ENCODE measurements at regions not wholly inside any gene's neighbourhood (a gene's known extent, or its start where the extent isn't known, plus 50 kb on each side); places are given as distances from the start of the nearest gene placed in this dataset.
A peak's percentile ranks its signal among the peaks of the same experiment; 100 is the strongest.
"Not testable (repeated sequence)": the region's sequence is repeated elsewhere in the genome, so short reads cannot be mapped to it uniquely, and the experiment has no call there.

DNA sequence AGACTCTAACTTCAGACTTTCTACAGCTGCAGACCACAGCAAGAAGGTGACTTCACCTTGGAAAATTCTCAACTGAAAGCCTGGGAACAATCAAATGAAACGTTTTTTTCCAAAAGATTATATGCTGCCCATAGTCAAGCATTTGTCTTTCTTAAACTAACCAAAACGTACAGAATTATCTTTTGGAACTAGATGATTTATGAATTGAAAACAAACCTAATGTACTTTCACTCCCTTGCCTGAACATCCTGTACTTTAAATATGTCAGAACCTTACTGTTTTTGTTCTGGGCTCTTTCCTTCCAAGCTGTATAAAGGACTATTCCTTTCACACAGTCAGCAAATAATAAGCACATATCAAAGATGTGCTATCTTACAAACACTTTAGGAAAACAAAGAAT, 62.4 kb upstream of the TNFAIP3 start:
- no peak for DNase-seq (ENCODE audit: low spot score)

DNA sequence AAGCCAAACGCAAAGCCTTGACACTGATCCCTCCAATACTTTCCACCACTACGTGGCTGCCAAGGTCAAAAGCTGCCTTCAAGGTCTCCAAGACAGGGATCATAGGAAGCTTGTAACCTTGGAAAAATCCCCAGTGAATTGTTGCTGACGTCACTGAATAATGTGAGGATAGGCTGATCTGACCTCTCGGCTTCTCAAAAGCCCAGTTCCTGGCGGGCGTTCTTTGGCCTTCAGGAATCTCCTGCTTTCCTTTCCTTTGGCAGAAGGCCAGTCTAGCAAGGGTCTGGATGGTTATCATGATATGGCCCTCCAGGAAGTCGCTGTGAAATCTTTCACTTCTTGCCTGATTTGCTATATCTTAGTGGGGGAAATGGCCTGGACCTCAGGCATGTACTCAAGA, 61.4 kb upstream of the TNFAIP3 start:
- no peak for DNase-seq (ENCODE audit: low spot score)

- no peak for DNase-seq (ENCODE audit: low spot score)
Measured at GRCh38 chr6:137806914-137807682, 60.0 kb upstream of the TNFAIP3 start.

- DNase-seq (ENCODE audit: low spot score), result no peak
Measured at GRCh38 chr6:137808191-137808590, 58.9 kb upstream of the TNFAIP3 start.

GRCh38 chr6:137808836-137809315, 58.2 kb upstream of the TNFAIP3 start:
- DNase-seq (ENCODE audit: low spot score), result no peak

DNA sequence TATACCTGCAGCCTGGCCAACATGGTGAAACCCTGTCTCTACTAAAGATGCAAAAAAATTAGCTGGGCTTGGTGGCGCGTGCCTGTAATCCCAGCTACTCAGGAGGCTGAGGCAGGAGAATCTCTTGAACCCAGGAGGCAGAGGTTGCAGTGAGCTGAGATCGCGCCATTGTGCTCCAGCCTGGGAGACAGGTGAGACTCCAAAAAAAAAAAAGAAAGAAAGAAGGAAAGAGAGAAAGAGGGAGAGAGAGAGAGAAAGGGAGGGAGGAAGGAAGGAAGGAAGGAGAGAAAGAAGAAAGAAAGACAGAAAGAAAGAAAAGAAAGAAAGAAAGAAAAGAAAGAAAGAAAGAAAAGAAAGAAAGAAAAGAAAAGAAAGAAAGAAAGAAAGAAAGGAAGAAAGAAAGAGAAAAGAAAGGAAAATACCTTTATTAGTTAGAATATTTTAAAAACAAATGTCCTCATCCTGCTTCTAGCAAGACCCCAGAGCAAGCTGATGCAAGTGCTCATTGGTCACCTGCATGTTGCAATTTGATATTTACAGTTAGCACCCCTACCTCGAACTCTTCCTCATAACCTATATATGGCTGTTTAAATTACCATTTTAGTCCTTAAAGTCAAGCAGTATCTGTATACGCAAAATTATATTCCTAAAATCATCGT, 57.0 kb upstream of the TNFAIP3 start:
- DNase-seq (ENCODE audit: low spot score), result not testable (repeated sequence)

- no peak for DNase-seq (ENCODE audit: low spot score)
Measured at GRCh38 chr6:137810554-137811120, 56.4 kb upstream of the TNFAIP3 start.

GRCh38 chr6:137811121-137811915, 55.7 kb upstream of the TNFAIP3 start:
- DNase-seq (ENCODE audit: low spot score), result peak; percentile 33

DNA sequence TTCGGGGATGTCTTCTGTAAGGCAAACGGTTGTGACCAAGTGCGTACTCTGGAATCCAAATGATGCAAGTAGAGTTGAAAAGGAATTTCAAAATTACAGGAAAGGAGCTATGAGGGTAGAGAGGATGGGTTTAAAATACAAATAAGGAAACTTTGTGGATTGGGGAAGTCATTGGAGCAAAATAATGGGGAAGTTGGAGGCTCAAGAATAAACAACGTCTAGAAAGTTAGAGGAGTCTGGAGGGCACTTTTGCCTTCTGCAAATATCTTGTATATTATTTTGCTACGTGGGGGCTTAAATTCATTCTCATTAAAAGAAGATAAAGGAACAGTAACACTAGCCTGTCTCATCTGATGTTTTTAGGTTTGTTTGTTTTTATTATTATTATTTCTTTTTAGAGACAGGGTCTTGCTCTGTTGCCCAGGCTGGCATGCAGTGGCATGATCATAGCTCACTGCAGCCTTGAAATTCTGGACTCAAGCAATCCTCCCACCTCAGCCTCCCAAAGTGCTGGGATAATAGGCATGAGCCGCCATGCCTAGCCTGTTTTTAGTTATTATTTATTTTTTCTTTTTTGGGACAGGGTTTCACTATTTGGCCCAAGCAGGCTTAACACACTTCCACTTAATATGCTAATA, 55.0 kb upstream of the TNFAIP3 start:
- no peak for DNase-seq (ENCODE audit: low spot score)

GRCh38 chr6:137813308-137813970, 53.6 kb upstream of the TNFAIP3 start:
- DNase-seq (ENCODE audit: low spot score), result no peak

GRCh38 chr6:137814030-137814429, 53.0 kb upstream of the TNFAIP3 start:
- DNase-seq (ENCODE audit: low spot score), result not testable (repeated sequence)

- no peak for DNase-seq (ENCODE audit: low spot score)
Measured at GRCh38 chr6:137815692-137816091, 51.4 kb upstream of the TNFAIP3 start.

GRCh38 chr6:137816133-137816579, 50.9 kb upstream of the TNFAIP3 start:
- DNase-seq (ENCODE audit: low spot score), result no peak

GRCh38 chr6:137816688-137817618, 50.1 kb upstream of the TNFAIP3 start:
- DNase-seq (ENCODE audit: low spot score), result no peak
